HG02610 (cell line): ENCODE measurements at regions not wholly inside any gene's neighbourhood (a gene's known extent, or its start where the extent isn't known, plus 50 kb on each side); places are given as distances from the start of the nearest gene placed in this dataset.

Source experiments
- ATAC-seq: cut with Tn5 transposase; IDR thresholded peaks from one replicate; pipeline ENCODE4 v1.9.1; 2021; ENCODE audit warnings: mild to moderate bottlenecking, moderate library complexity; ENCODE audit not compliant: unreplicated experiment

GRCh38 chr2:204108330-204108751, 171.8 kb downstream of the ICOS start:
- peak; percentile 43 for ATAC-seq

DNA sequence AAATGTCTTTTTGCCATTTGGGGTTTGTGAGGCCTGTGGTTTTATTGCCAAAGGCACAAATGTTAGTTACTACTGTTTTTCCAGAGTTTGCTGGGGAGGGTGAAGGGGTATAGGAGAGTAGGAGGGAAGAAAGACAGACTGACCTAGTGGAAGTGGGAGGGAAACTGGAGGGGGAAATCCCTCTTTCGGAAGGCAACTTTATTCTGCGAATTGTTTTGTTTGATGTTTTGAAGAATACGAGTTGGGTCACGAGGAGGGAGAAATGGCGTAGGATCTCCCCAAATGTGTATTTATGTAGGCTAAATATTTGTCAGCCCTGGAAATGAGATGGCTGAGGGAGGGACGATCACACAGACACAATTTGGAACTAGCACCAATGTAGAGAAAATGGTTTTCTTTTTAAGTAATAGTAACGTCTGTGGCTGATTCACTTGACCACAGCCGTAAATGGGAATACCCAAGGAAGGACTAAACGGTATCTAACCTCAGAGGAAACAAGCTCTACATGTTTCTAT, 172.3 kb downstream of the ICOS start:
- peak; percentile 50 for ATAC-seq

GRCh38 chr2:204109681-204110080, 173.1 kb downstream of the ICOS start:
- no peak for ATAC-seq

- peak; percentile 94 for ATAC-seq
These were observed 173.8 kb downstream of the ICOS start for GRCh38 chr2:204110338-204110741.

GRCh38 chr2:204110751-204111516, 174.4 kb downstream of the ICOS start:
- no peak for ATAC-seq

- ATAC-seq: no peak
These were observed 175.7 kb downstream of the ICOS start for GRCh38 chr2:204112084-204112770.

- ATAC-seq: no peak
These were observed 178.0 kb downstream of the ICOS start for GRCh38 chr2:204114295-204115136.

DNA sequence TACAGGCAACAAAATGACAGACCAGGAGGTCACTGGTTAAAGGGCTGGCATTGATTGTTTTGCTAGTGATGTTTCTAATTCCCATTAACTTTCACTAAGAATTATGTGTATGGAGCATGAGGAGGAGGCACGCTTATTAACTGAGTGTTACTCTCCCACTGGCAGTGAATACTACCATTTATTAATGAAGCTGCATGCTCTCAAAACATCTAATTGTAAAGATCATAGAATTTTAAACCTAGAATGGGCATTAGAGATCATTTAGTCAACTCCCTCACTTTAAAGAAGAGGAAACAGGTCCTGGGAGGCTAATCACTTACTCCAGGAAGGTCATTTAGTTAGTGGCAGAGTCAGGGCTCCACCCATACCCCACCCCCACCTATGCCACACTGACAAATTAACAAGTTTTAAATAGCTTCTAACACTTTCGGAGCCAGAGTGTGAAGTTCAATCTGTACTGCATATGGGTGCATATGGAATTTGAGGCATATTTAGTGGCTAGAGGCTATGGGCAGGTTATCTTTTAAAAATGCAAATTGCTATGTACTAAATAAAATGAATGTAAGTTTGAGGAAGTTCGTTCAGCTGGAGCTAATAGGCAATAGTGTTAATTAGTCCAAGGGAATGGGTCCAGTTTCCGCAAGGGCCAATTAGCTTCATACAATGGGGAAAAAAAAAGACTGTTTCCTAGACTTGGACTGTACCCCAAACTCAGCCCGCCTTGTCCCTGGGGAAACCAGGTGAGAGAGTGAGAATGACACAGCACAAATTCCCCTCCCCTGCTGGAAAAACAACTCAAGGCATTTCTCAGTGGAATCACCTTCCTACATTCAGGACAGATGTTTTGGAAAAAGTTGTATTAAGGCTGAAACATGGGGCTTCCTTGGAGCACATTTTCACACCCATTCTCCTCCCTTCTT, 178.8 kb downstream of the ICOS start:
- ATAC-seq: no peak

- ATAC-seq: no peak
These were observed 179.7 kb downstream of the ICOS start for GRCh38 chr2:204116159-204116792.

DNA sequence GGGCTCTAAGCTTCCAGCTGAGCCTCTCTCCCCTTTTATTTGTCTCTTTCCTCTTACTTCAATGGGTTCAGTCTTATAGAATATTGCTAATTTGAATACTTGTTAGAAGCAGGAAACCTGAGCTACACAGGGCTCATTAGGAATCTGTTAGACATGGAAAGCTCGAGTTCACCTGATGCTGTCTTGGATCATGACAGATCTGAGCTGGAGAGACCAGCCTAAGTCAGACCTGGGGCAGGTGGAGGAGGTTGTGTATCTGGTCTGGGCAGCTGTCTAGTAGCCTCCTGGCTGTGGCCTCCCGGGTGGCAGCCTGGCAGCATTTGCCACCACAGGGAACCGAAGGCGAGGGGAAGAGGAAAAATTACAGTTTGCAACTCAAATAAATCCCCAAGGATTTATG, 185.9 kb downstream of the ICOS start:
- no peak for ATAC-seq

DNA sequence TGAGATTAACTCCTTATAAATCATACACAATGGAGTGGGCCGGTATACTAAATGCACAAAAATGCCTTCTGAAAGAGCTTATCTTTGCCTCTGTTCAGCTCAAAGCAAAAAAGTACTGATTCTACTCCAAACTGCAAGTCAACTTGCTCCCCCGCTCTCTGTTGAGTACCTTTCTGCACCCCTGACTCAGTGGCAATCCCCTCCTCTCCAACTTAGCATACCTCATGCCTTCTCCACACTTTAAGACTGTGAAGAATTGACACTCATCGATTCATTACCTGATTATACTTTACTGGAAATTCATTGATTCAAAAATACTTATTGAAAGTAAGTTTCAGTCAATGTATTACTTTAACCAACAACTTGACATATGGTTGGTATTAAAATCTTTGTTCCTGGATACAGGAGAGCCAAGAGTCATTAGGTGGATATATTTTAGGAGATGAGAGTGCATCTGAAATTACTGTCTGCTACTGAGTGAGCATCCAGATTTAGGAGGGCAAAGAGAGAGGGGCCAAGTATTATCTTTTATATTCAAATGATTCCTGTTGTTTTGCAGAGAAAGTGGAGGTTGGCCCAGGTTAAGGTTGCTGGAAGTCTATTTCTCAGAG, 187.7 kb downstream of the ICOS start:
- ATAC-seq: no peak

- no peak for ATAC-seq
These were observed 190.1 kb downstream of the ICOS start for GRCh38 chr2:204126705-204127104.

DNA sequence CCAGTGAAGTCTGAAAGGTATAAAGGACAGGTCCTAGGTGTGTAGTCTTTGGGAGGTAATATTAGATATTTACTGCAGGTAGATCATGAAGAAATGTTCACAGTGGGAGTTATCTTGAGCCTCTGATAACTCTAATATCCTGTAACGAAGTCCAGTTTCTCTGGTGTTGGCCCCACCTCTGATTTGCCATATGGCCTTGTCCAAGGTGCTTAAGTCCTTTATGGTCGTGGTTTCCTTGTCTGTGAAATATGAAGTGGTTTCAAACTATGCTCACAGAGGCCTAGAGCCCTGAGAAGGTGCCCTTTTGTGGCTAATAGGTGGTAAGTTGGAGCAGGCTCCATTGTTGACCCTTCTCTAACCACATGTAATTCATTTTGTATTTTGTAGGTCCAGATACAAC, 190.7 kb downstream of the ICOS start:
- no peak for ATAC-seq

GRCh38 chr2:204129591-204130294, 193.2 kb downstream of the ICOS start:
- no peak for ATAC-seq

DNA sequence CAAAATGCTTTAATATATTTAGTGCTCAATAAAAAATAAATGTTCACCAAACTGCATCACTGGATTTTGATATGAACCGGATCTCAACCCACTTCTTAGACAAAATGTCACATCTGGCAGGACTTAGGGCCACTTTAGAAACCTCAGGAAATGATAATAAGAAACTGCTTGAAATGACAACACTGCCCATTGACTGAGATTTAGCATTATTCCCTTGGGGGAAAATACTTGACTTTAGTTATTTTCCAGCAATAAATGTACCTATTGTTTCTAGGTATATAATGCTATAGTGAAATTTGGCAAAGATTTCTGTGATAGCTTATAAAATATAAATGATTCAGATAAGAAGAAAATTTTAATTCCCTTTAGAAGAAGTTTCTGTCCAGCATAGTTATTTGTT, 195.1 kb downstream of the ICOS start:
- no peak for ATAC-seq

DNA sequence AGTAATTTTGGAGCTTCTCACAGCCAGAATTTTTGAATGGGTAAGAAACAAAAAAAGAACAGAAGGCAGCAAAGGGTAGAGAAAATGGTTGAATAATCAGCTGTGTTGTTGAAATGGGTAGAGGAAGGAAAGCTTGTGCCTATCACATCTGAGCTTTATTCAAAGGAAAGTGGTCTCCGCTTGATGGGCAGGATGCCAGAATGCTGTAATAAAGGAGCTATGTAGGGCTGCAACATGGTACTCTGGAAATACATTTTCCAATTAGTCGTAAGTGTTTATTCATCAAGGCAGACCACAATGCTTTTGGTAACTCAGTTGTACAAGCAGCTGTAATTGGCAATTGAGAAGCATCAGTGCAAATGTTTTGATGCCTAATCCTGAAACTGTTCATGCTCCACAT, 196.9 kb downstream of the ICOS start:
- ATAC-seq: no peak

GRCh38 chr2:204134421-204134820, 197.9 kb downstream of the ICOS start:
- no peak for ATAC-seq

GRCh38 chr2:204135752-204136151, 199.2 kb downstream of the ICOS start:
- peak; percentile 96 for ATAC-seq

- no peak for ATAC-seq
These were observed 201.6 kb downstream of the ICOS start for GRCh38 chr2:204138206-204138605.
